HepG2 (cell line): ENCODE measurements at regions not wholly inside any gene's neighbourhood (a gene's known extent, or its start where the extent isn't known, plus 50 kb on each side); places are given as distances from the start of the nearest gene placed in this dataset.

ENCODE experiments used
- ATAC-seq: fragments of 200-7000 bp; cut with Tn5 transposase; 3 replicates; pipeline ENCODE4 v1.9.1; 2020; ENCODE audit warnings: mild to moderate bottlenecking, moderate library complexity
- BruUV-seq: library from RNA; stranded (reverse); fragments of 400-500 nt; replicated peaks from 2 replicates; lab custom pipeline; 2021; lab: Mats Ljungman, UMichigan
- CTCF ChIA-PET: fragments of 300-600 bp; formaldehyde crosslinking; extraction: SDS; loops from one replicate; lab custom pipeline; 2021; ENCODE audit warnings: low total read pairs, inconsistent platforms, low intra/inter-chr PET ratio; lab: Yijun Ruan, JAX
- POLR2A ChIA-PET: fragments of 350-600 bp; sonication (Branson Sonifier 250); formaldehyde crosslinking; loops from one replicate; lab custom pipeline; 2020; ENCODE audit warnings: antibody characterized with exemption, inconsistent platforms; lab: Yijun Ruan, JAX
- DNase-seq: peaks from one replicate; pipeline ENCODE4 v3.0.0-alpha.2; 2015; ENCODE audit warnings: low spot score
- FAIRE-seq: peaks from 3 replicates; lab custom pipeline; 2011; peaks lifted over from hg19 to GRCh38; lab: Jason Lieb, UNC
- H2AFZ ChIP-seq: one replicate; pipeline ENCODE4 v1.6.1; 2011; ENCODE audit warnings: low read length, inconsistent platforms
- H3K27ac ChIP-seq: fragments of 300-600 bp; 3 replicates; pipeline ENCODE4 v1.8.0; 2011; ENCODE audit warnings: mixed run types, mild to moderate bottlenecking, mixed read lengths, low read length, inconsistent platforms; ENCODE audit not compliant: insufficient read depth; ENCODE audit errors: extremely low read length
- H3K27me3 ChIP-seq, 2 experiments: fragments of 200-600 bp in 1 of 2; 2 replicates in 1 of 2; 3 replicates in 1 of 2; pipeline versions ENCODE4 v1.6.0 to v1.8.0; 2011; ENCODE audit warnings: low read length in 2 of 2, mild to moderate bottlenecking in 2 of 2, moderate library complexity in 2 of 2, inconsistent platforms in 1 of 2; ENCODE audit not compliant: insufficient read depth in 2 of 2, control insufficient read depth in 1 of 2
- H3K36me3 ChIP-seq, 2 experiments: fragments of 200-600 bp in 1 of 2; replicated peaks in 1 of 2; 2 replicates in 1 of 2; 3 replicates in 1 of 2; pipeline versions ENCODE4 v1.5.1 to v1.8.0; 2011; ENCODE audit warnings: low read length in 2 of 2, inconsistent platforms in 1 of 2; ENCODE audit not compliant: insufficient read depth in 2 of 2, control insufficient read depth in 1 of 2
- H3K4me1 ChIP-seq: 2 replicates; pipeline ENCODE4 v1.5.1; 2012; ENCODE audit warnings: low read length, inconsistent platforms; ENCODE audit not compliant: insufficient read depth
- H3K4me2 ChIP-seq: 2 replicates; pipeline ENCODE4 v1.6.0; 2011; ENCODE audit warnings: low read depth, low read length, inconsistent platforms
- H3K4me3 ChIP-seq, 3 experiments: fragments of 200-600 bp in 1 of 3; sonication (generic), shearing (Covaris generic) in 1 of 3; replicated peaks in 1 of 3; 2 replicates each; pipeline ENCODE4 v1.5.1; 2011 to 2016; ENCODE audit warnings: low read length in 3 of 3, inconsistent platforms in 2 of 3, low read depth in 2 of 3, mild to moderate bottlenecking in 2 of 3, control low read depth in 1 of 3, mixed read lengths in 1 of 3; ENCODE audit not compliant: insufficient read depth in 1 of 3
- H3K79me2 ChIP-seq: one replicate; pipeline ENCODE4 v1.6.1; 2011; ENCODE audit warnings: low read length, inconsistent platforms; ENCODE audit not compliant: insufficient read depth
- H3K9ac ChIP-seq: 2 replicates; pipeline ENCODE4 v1.6.0; 2011; ENCODE audit warnings: mild to moderate bottlenecking, low read depth, low read length, inconsistent platforms; ENCODE audit not compliant: insufficient read depth
- H3K9me3 ChIP-seq: 2 replicates; pipeline ENCODE4 v1.5.1; 2012; ENCODE audit warnings: mild to moderate bottlenecking, low read length
- H4K20me1 ChIP-seq: 2 replicates; pipeline ENCODE4 v1.6.0; 2011; ENCODE audit warnings: inconsistent platforms, mild to moderate bottlenecking, low read length, moderate library complexity; ENCODE audit not compliant: insufficient read depth
- CEBPG ChIP-seq: IDR thresholded peaks from 2 replicates; pipeline ENCODE4 v1.6.1; 2016
- JUNB ChIP-seq: sonication (generic); formaldehyde crosslinking; IDR thresholded peaks from 2 replicates; pipeline ENCODE4 v1.8.0; 2022; ENCODE audit warnings: missing genetic modification reagents, mild to moderate bottlenecking, borderline replicate concordance
- KDM6A ChIP-seq: IDR thresholded peaks from 2 replicates; pipeline ENCODE4 v1.6.1; 2016; ENCODE audit warnings: low read depth
- PRMT3 ChIP-seq: sonication (generic); formaldehyde crosslinking; IDR thresholded peaks from 2 replicates; pipeline ENCODE4 v1.8.1; 2022; ENCODE audit warnings: low read depth, mild to moderate bottlenecking, moderate library complexity, missing genetic modification reagents, borderline replicate concordance
- SKI ChIP-seq: fragments of 450-650 bp; IDR thresholded peaks from one replicate; pipeline ENCODE4 v1.6.1; 2018; ENCODE audit warnings: mild to moderate bottlenecking; ENCODE audit not compliant: partially characterized antibody
- TBX3 ChIP-seq: fragments of 450-650 bp; IDR thresholded peaks from 2 replicates; pipeline ENCODE4 v1.6.1; 2017; ENCODE audit warnings: antibody characterized with exemption, mild to moderate bottlenecking, inconsistent platforms, borderline replicate concordance
- THYN1 ChIP-seq: sonication (generic); formaldehyde crosslinking; IDR thresholded peaks from 2 replicates; pipeline ENCODE4 v1.8.1; 2023; ENCODE audit warnings: low read depth, mild to moderate bottlenecking, moderate library complexity, missing genetic modification reagents, borderline replicate concordance
- ZBTB8A ChIP-seq: sonication (generic); formaldehyde crosslinking; IDR thresholded peaks from 2 replicates; pipeline ENCODE4 v1.4.0; 2020; ENCODE audit warnings: mild to moderate bottlenecking, low read depth, missing genetic modification reagents, borderline replicate concordance
- ZFP90 ChIP-seq: sonication (generic); formaldehyde crosslinking; IDR thresholded peaks from 2 replicates; pipeline ENCODE4 v1.8.0; 2022; ENCODE audit warnings: missing genetic modification reagents, mild to moderate bottlenecking, inconsistent platforms, borderline replicate concordance
- ZNF234 ChIP-seq: sonication (generic); formaldehyde crosslinking; conservative IDR thresholded peaks from 2 replicates; pipeline ENCODE4 v1.5.1; 2020; ENCODE audit warnings: mild to moderate bottlenecking, missing genetic modification reagents
- ZNF496 ChIP-seq: sonication (generic); formaldehyde crosslinking; IDR thresholded peaks from 2 replicates; pipeline ENCODE4 v1.8.1; 2023; ENCODE audit warnings: mild to moderate bottlenecking, moderate library complexity, missing genetic modification reagents; ENCODE audit not compliant: insufficient replicate concordance
- WGBS: methylation state at CpG from one replicate; pipeline ENCODE4 v1.1.6; 2017; ENCODE audit warnings: low lambda C conversion rate; 5-methylcytosine and 5-hydroxymethylcytosine counted together
- in situ Hi-C: cut with HindIII; loops from 2 replicates; pipeline ENCODE4 v1.10.0; 2017; ENCODE audit warnings: low pct_unique_long_range_greater_than_20kb; ENCODE audit not compliant: extremely low pct_ligation_motif_present
- intact Hi-C: fragments of 100-400 bp; cut with micrococcal nuclease; formaldehyde crosslinking; loops from one replicate; pipeline ENCODE4 v1.10.0; 2022; ENCODE audit not compliant: unreplicated experiment
- TF ChIP-seq, protein P1 (sequence below): sonication (generic); formaldehyde crosslinking; IDR thresholded peaks from 2 replicates; pipeline ENCODE4 v1.4.0; 2020; ENCODE audit warnings: missing genetic modification reagents
- TF ChIP-seq, protein P2 (sequence below): sonication (generic); formaldehyde crosslinking; IDR thresholded peaks from 2 replicates; pipeline ENCODE4 v1.4.0; 2020; ENCODE audit warnings: missing genetic modification reagents, borderline replicate concordance
- TF ChIP-seq, protein P3 (sequence below): sonication (generic); formaldehyde crosslinking; IDR thresholded peaks from 2 replicates; pipeline ENCODE4 v1.4.0; 2020; ENCODE audit warnings: missing genetic modification reagents, borderline replicate concordance
- TF ChIP-seq, protein P4 (sequence below): sonication (generic); formaldehyde crosslinking; IDR thresholded peaks from 2 replicates; pipeline ENCODE4 v1.5.0; 2020; ENCODE audit warnings: mild to moderate bottlenecking, low read depth, missing genetic modification reagents, borderline replicate concordance
- TF ChIP-seq, protein P5 (sequence below), 2 experiments: fragments of 450-650 bp in 1 of 2; sonication (generic) in 1 of 2; formaldehyde crosslinking; IDR thresholded peaks; 2 replicates each; pipeline versions ENCODE4 v1.5.0 to v1.8.0; 2020 to 2022; ENCODE audit warnings: mild to moderate bottlenecking in 1 of 2, missing genetic modification reagents in 1 of 2

DNA sequence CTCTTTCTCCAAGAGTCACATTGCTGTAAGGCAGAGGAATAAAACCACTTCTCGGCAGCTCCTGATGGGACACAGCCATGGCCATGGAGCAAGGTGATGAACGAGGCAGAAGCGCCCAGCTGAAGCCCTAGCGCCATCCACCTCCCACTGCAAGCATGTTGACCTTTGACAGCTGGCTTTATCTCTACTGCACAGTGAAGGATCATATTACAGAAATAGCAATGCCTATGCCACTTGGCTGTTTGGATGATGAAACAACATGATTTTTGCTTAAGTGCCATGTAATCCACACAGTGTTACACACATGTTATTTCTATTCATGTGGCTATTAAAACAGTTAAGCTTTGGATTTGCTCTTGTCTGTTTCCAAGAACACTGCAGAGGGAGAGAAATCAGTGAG is 167.7 kb downstream of the VAPA start:
- peak; percentile 83 for ATAC-seq
- Histone ChIP-seq H3K27ac (no peak overlapping the region), H4K20me1 (no peaks in the 10 kb centered on the region), H3K36me3 (no peaks in the 10 kb centered on the region), H3K27me3 (peaks cover 0 to 13% of the 10 kb centered on the region in 2 experiments; a peak in 3 of 5 replicates), H3K79me2 (no peaks in the 10 kb centered on the region), H2AFZ (no peak overlapping the region), H3K4me1 (peaks cover 16% of the 10 kb centered on the region), H3K4me2 (no peak overlapping the region), H3K9ac (no peak overlapping the region), H3K9me3 (peaks cover 13% of the 10 kb centered on the region; the same call in 1 of the 2 replicates), H3K4me3 (no peak overlapping the region)
- DNase-seq: peak; percentile 41
- ChIA-PET CTCF (no interaction called here), POLR2A (no interaction called here)
- 35% methylated on average over 4 of the region's 4 CpGs for WGBS
- in situ Hi-C loops (no loop called here), intact Hi-C loops (no loop called here)
- no TSS peak for BruUV-seq
- FAIRE-seq: no peak
- TF ChIP-seq THYN1 (CRISPR knock-in tag) (no peak), SKI (no peak), PRMT3 (CRISPR knock-in tag) (no peak), ZNF234 (CRISPR knock-in tag) (no peak), JUNB (CRISPR knock-in tag) (no peak), CEBPG (0 out of 2 replicates have a peak, but pooled peaks have one; percentile 20), ZFP90 (CRISPR knock-in tag) (no peak), TBX3 (no peak), ZBTB8A (CRISPR knock-in tag) (no peak), ZNF496 (CRISPR knock-in tag) (no peak), KDM6A (CRISPR knock-in tag) (no peak)
- TF ChIP-seq, protein P1, sequence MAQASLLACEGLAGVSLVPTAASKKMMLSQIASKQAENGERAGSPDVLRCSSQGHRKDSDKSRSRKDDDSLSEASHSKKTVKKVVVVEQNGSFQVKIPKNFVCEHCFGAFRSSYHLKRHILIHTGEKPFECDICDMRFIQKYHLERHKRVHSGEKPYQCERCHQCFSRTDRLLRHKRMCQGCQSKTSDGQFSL (CRISPR knock-in tag): no peak
- TF ChIP-seq, protein P2, sequence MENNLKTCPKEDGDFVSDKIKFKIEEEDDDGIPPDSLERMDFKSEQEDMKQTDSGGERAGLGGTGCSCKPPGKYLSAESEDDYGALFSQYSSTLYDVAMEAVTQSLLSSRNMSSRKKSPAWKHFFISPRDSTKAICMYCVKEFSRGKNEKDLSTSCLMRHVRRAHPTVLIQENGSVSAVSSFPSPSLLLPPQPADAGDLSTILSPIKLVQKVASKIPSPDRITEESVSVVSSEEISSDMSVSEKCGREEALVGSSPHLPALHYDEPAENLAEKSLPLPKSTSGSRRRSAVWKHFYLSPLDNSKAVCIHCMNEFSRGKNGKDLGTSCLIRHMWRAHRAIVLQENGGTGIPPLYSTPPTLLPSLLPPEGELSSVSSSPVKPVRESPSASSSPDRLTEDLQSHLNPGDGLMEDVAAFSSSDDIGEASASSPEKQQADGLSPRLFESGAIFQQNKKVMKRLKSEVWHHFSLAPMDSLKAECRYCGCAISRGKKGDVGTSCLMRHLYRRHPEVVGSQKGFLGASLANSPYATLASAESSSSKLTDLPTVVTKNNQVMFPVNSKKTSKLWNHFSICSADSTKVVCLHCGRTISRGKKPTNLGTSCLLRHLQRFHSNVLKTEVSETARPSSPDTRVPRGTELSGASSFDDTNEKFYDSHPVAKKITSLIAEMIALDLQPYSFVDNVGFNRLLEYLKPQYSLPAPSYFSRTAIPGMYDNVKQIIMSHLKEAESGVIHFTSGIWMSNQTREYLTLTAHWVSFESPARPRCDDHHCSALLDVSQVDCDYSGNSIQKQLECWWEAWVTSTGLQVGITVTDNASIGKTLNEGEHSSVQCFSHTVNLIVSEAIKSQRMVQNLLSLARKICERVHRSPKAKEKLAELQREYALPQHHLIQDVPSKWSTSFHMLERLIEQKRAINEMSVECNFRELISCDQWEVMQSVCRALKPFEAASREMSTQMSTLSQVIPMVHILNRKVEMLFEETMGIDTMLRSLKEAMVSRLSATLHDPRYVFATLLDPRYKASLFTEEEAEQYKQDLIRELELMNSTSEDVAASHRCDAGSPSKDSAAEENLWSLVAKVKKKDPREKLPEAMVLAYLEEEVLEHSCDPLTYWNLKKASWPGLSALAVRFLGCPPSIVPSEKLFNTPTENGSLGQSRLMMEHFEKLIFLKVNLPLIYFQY (CRISPR knock-in tag): no peak
- TF ChIP-seq, protein P3, sequence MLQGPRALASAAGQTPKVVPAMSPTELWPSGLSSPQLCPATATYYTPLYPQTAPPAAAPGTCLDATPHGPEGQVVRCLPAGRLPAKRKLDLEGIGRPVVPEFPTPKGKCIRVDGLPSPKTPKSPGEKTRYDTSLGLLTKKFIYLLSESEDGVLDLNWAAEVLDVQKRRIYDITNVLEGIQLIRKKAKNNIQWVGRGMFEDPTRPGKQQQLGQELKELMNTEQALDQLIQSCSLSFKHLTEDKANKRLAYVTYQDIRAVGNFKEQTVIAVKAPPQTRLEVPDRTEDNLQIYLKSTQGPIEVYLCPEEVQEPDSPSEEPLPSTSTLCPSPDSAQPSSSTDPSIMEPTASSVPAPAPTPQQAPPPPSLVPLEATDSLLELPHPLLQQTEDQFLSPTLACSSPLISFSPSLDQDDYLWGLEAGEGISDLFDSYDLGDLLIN (CRISPR knock-in tag): no peak
- TF ChIP-seq, protein P4, sequence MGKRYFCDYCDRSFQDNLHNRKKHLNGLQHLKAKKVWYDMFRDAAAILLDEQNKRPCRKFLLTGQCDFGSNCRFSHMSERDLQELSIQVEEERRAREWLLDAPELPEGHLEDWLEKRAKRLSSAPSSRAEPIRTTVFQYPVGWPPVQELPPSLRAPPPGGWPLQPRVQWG (CRISPR knock-in tag): no peak
- TF ChIP-seq, protein P5, sequence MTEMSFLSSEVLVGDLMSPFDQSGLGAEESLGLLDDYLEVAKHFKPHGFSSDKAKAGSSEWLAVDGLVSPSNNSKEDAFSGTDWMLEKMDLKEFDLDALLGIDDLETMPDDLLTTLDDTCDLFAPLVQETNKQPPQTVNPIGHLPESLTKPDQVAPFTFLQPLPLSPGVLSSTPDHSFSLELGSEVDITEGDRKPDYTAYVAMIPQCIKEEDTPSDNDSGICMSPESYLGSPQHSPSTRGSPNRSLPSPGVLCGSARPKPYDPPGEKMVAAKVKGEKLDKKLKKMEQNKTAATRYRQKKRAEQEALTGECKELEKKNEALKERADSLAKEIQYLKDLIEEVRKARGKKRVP (CRISPR knock-in tag; IDR thresholded peaks at IDR 0.05): peak in 1 of 2 experiments; percentile 79; a peak in 2 of 4 replicates
